ENCODE measurements at regions not wholly inside any gene's neighbourhood (a gene's known extent, or its start where the extent isn't known, plus 50 kb on each side); places are given as distances from the start of the nearest gene placed in this dataset.

GRCh38 chr2:211026109-211026508 is 469.7 kb downstream of the CPS1 start:
- TF ChIP-seq, protein P1, sequence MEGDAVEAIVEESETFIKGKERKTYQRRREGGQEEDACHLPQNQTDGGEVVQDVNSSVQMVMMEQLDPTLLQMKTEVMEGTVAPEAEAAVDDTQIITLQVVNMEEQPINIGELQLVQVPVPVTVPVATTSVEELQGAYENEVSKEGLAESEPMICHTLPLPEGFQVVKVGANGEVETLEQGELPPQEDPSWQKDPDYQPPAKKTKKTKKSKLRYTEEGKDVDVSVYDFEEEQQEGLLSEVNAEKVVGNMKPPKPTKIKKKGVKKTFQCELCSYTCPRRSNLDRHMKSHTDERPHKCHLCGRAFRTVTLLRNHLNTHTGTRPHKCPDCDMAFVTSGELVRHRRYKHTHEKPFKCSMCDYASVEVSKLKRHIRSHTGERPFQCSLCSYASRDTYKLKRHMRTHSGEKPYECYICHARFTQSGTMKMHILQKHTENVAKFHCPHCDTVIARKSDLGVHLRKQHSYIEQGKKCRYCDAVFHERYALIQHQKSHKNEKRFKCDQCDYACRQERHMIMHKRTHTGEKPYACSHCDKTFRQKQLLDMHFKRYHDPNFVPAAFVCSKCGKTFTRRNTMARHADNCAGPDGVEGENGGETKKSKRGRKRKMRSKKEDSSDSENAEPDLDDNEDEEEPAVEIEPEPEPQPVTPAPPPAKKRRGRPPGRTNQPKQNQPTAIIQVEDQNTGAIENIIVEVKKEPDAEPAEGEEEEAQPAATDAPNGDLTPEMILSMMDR (IDR thresholded peaks at IDR 0.05; ENCODE audit: low read depth, low read length), result no peak
- no peak overlapping the region for H3K4me3 ChIP-seq (ENCODE audit: low read depth, low read length)

GRCh38 chr2:211027976-211028375 is 471.6 kb downstream of the CPS1 start:
- H3K4me3 ChIP-seq (ENCODE audit: low read depth, low read length), result no peak overlapping the region
- TF ChIP-seq, protein P1 (IDR thresholded peaks at IDR 0.05; ENCODE audit: low read depth, low read length), result no peak

- TF ChIP-seq, protein P1 (IDR thresholded peaks at IDR 0.05; ENCODE audit: low read depth, low read length), result no peak
- H3K4me3 ChIP-seq (ENCODE audit: low read depth, low read length), result no peak overlapping the region
These were observed 477.4 kb downstream of the CPS1 start for GRCh38 chr2:211033765-211034164.

DNA sequence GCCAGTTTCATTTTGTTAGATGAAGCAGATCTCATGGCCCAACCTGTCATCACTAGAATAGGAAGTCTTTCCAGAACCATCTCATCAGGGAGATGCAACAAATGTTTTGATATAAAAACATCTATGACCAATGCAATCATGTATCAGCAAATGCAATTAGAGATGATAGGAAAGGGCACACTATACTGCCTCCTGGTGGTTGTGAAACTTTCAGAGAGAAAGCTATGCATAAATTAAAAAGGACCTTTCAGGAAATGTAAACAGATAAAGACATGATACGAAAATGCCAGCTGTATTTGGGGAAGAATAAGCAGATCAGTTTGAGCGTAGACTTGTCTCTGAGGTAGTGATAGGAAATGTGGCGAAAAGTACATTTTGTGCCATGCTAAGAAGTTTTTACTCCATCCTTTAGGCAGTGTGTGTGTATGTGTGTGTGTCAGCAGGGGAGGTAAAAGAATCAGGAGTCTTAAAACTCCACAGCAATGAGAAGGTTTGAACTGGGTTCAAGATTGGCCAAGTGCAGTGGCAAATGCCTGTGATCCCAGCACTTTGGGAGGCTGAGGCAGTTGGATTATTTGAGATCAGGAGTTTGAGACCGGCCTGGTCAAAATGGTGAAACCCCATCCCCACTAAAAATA is 479.3 kb downstream of the CPS1 start:
- TF ChIP-seq, protein P1 (IDR thresholded peaks at IDR 0.05; ENCODE audit: low read depth, low read length), result no peak
- no peak overlapping the region for H3K4me3 ChIP-seq (ENCODE audit: low read depth, low read length)

DNA sequence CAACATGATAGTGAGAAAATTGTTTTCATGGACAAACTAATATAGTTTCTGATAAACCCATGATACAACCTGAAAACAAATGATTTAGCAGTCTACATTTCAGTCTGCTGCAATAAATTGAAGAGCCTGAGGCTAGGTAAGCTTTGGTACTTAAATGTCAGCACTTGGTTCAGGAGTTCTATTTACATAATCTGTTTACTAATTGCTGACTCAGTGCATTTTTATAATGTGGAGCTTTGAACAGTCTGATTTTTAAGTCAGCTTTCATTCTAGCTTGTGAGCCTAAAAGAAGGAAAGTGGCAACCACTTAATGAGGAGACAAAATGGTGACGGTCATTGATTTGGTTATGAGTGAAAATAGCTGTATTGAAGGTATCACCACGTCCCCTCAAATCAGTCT is 488.6 kb downstream of the CPS1 start:
- no peak overlapping the region for H3K4me3 ChIP-seq (ENCODE audit: low read depth, low read length)
- TF ChIP-seq, protein P1 (IDR thresholded peaks at IDR 0.05; ENCODE audit: low read depth, low read length), result no peak

DNA sequence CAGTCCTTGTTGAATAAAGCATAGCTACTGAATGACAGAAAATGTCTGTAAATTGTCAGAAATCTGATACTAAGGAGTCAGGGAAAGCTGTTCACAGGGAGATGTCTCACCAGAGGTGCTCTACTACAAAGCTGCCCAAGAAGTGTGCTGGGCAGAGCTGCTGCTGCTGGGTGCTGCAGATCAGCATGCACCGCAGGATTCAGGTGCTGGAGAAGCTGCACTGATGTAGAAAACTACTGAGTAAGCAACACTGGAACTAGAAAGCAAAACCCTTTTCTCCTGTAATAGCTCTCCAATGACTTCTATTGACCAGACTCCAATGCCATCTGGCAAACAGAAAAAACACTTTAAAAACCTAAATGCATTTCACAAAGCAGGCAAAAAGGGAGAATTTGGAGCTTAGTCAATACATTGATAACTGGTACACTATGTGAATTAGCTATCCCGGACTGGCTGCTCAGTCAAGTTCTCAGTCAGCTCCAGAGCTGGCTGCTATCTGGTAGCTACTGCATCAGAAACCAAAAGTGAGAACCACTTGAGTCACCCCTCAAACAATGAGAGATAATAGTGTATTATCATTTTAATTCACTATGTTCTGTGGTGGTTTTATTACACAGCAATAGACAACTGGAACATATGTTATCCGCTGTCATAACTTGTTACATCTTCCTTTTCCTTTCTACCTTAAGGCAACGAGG is 493.1 kb downstream of the CPS1 start:
- no peak overlapping the region for H3K4me3 ChIP-seq (ENCODE audit: low read depth, low read length)
- TF ChIP-seq, protein P1 (IDR thresholded peaks at IDR 0.05; ENCODE audit: low read depth, low read length), result no peak

GRCh38 chr2:211055438-211055837 is 499.0 kb downstream of the CPS1 start:
- H3K4me3 ChIP-seq (ENCODE audit: low read depth, low read length), result no peak overlapping the region
- TF ChIP-seq, protein P1 (IDR thresholded peaks at IDR 0.05; ENCODE audit: low read depth, low read length), result no peak

Data from WI38 (cell line).